Loucy (cell line): ENCODE measurements at regions not wholly inside any gene's neighbourhood (a gene's known extent, or its start where the extent isn't known, plus 50 kb on each side); places are given as distances from the start of the nearest gene placed in this dataset.

ENCODE experiments used
- EZH2phosphoT487 ChIP-seq: fragments of 200-600 bp; IDR thresholded peaks from 2 replicates; pipeline ENCODE4 v1.6.1; 2018; ENCODE audit warnings: antibody characterized with exemption, mild to moderate bottlenecking, moderate library complexity, borderline replicate concordance
- TF ChIP-seq, protein P1 (sequence below): fragments of 200-600 bp; sonication (generic); conservative IDR thresholded peaks from 2 replicates; pipeline ENCODE4 v1.5.1; 2014; ENCODE audit warnings: mild to moderate bottlenecking, antibody characterized with exemption, low read length

DNA sequence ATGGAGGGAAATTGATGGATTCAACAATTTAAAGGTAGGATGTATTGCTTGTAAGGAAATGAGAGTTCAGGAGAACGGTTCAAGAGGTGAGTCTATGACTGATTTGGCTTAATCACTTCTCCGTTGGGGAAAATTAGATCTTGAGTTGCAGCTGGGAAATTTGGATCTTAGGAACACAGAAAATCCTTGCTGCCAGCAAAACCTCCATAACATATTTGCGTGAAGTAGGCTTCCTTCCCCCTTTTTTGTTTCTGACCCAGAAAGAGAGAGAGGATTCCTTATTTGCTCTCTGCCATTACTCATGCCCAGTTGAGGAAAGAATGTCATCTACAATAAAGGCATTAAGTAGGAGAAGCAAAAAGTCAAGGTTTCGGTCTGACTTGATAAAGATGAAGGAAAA is 73.5 kb upstream of the PDC start:
- TF ChIP-seq, protein P1, sequence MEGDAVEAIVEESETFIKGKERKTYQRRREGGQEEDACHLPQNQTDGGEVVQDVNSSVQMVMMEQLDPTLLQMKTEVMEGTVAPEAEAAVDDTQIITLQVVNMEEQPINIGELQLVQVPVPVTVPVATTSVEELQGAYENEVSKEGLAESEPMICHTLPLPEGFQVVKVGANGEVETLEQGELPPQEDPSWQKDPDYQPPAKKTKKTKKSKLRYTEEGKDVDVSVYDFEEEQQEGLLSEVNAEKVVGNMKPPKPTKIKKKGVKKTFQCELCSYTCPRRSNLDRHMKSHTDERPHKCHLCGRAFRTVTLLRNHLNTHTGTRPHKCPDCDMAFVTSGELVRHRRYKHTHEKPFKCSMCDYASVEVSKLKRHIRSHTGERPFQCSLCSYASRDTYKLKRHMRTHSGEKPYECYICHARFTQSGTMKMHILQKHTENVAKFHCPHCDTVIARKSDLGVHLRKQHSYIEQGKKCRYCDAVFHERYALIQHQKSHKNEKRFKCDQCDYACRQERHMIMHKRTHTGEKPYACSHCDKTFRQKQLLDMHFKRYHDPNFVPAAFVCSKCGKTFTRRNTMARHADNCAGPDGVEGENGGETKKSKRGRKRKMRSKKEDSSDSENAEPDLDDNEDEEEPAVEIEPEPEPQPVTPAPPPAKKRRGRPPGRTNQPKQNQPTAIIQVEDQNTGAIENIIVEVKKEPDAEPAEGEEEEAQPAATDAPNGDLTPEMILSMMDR, result no peak
- no peak for TF ChIP-seq EZH2phosphoT487
